IPS-NIHi11 (cell line): ENCODE measurements at regions not wholly inside any gene's neighbourhood (a gene's known extent, or its start where the extent isn't known, plus 50 kb on each side); places are given as distances from the start of the nearest gene placed in this dataset.

Source experiments
- DNase-seq: peaks from one replicate; pipeline ENCODE4 v3.0.0; 2012; ENCODE audit warnings: mixed read lengths, low spot score

- peak; percentile 91 for DNase-seq
Observed at GRCh38 chr11:70742553-70743291, 344.4 kb downstream of the CTTN start.

- no peak for DNase-seq
Observed at GRCh38 chr11:70743329-70743728, 345.0 kb downstream of the CTTN start.

GRCh38 chr11:70743941-70744351, 345.6 kb downstream of the CTTN start:
- DNase-seq, result no peak

- no peak for DNase-seq
Observed at GRCh38 chr11:70744396-70745185, 346.3 kb downstream of the CTTN start.

- DNase-seq, result no peak
Observed at GRCh38 chr11:70745451-70745850, 347.1 kb downstream of the CTTN start.

- DNase-seq, result no peak
Observed at GRCh38 chr11:70745941-70746340, 347.6 kb downstream of the CTTN start.

GRCh38 chr11:70746351-70746750, 348.0 kb downstream of the CTTN start:
- DNase-seq, result no peak

- DNase-seq, result no peak
Observed at GRCh38 chr11:70747285-70747684, 349.0 kb downstream of the CTTN start.

- no peak for DNase-seq
Observed at GRCh38 chr11:70747921-70748320, 349.6 kb downstream of the CTTN start.

GRCh38 chr11:70751142-70751734, 352.9 kb downstream of the CTTN start:
- no peak for DNase-seq

- peak; percentile 97 for DNase-seq
Observed at GRCh38 chr11:70755410-70756158, 357.3 kb downstream of the CTTN start.

- no peak for DNase-seq
Observed at GRCh38 chr11:70756341-70756740, 358.0 kb downstream of the CTTN start.

GRCh38 chr11:70756756-70757155, 358.4 kb downstream of the CTTN start:
- DNase-seq, result no peak

- no peak for DNase-seq
Observed at GRCh38 chr11:70757241-70757640, 358.9 kb downstream of the CTTN start.

- DNase-seq, result no peak
Observed at GRCh38 chr11:70758206-70758605, 359.9 kb downstream of the CTTN start.

GRCh38 chr11:70759846-70760245, 361.5 kb downstream of the CTTN start:
- no peak for DNase-seq

GRCh38 chr11:70760416-70761020, 362.2 kb downstream of the CTTN start:
- no peak for DNase-seq

GRCh38 chr11:70761094-70761907, 363.0 kb downstream of the CTTN start:
- DNase-seq, result no peak

- no peak for DNase-seq
Observed at GRCh38 chr11:70761908-70762337, 363.6 kb downstream of the CTTN start.

GRCh38 chr11:70762810-70763209, 364.5 kb downstream of the CTTN start:
- no peak for DNase-seq

GRCh38 chr11:70763606-70764005, 365.3 kb downstream of the CTTN start:
- DNase-seq, result no peak
